CD4-positive, alpha-beta memory T cell (primary cell): ENCODE measurements at regions not wholly inside any gene's neighbourhood (a gene's known extent, or its start where the extent isn't known, plus 50 kb on each side); places are given as distances from the start of the nearest gene placed in this dataset.

Experiments used
- CTCF ChIA-PET: fragments of 350-600 bp; sonication (Branson Sonifier 250); formaldehyde crosslinking; loops from one replicate; lab custom pipeline; 2021; ENCODE audit warnings: inconsistent platforms; ENCODE audit not compliant: partially characterized antibody; lab: Charles Lee
- POLR2A ChIA-PET: fragments of 350-600 bp; sonication (Branson Sonifier 250); formaldehyde crosslinking; loops from one replicate; lab custom pipeline; 2021; ENCODE audit not compliant: partially characterized antibody; lab: Charles Lee
- DNase-seq, 5 donors: peaks; one replicate each; pipeline versions ENCODE4 v3.0.0 to v3.0.0-alpha.2; 2020 to 2022; ENCODE audit warnings: mixed read lengths in 1 of 5
- H3K27ac ChIP-seq: one replicate; pipeline ENCODE4 v1.7.0; 2013; ENCODE audit warnings: low read depth, low read length
- H3K27me3 ChIP-seq: 2 replicates; pipeline ENCODE4 v1.7.0; 2013; ENCODE audit warnings: mild to moderate bottlenecking, low read length, moderate library complexity; ENCODE audit not compliant: insufficient read depth
- H3K36me3 ChIP-seq: 2 replicates; pipeline ENCODE4 v1.7.0; 2013; ENCODE audit warnings: mild to moderate bottlenecking, low read length, moderate library complexity; ENCODE audit not compliant: insufficient read depth
- H3K4me1 ChIP-seq: 2 replicates; pipeline ENCODE4 v1.7.0; 2013; ENCODE audit warnings: mild to moderate bottlenecking, low read length, moderate library complexity; ENCODE audit not compliant: insufficient read depth
- H3K4me3 ChIP-seq, 2 donors: one replicate each; pipeline ENCODE4 v1.7.0; 2013; ENCODE audit warnings: low read length in 2 of 2, mild to moderate bottlenecking in 1 of 2
- H3K9me3 ChIP-seq, 2 donors: one replicate each; pipeline ENCODE4 v1.7.0; 2013; ENCODE audit warnings: low read length in 2 of 2, control low read depth in 1 of 2; ENCODE audit not compliant: control insufficient read depth in 1 of 2
- H3K27ac Mint-ChIP-seq, 7 donors: one replicate each; pipeline ENCODE4 v1.8.0; 2020 to 2021; ENCODE audit warnings: mixed read lengths in 7 of 7, mild to moderate bottlenecking in 6 of 7, inconsistent platforms in 3 of 7, moderate library complexity in 3 of 7
- H3K27me3 Mint-ChIP-seq, 2 donors: one replicate each; pipeline ENCODE4 v1.8.0; 2020 to 2021; ENCODE audit warnings: mixed read lengths in 2 of 2
- H3K36me3 Mint-ChIP-seq, 2 donors: one replicate each; pipeline ENCODE4 v1.8.0; 2020 to 2021; ENCODE audit warnings: mixed read lengths in 2 of 2, inconsistent platforms in 1 of 2, mild to moderate bottlenecking in 1 of 2
- H3K4me1 Mint-ChIP-seq, 4 donors: one replicate each; pipeline ENCODE4 v1.8.0; 2020 to 2021; ENCODE audit warnings: mixed read lengths in 4 of 4, mild to moderate bottlenecking in 1 of 4
- H3K4me3 Mint-ChIP-seq, 8 donors: one replicate each; pipeline ENCODE4 v1.8.0; 2020 to 2021; ENCODE audit warnings: mixed read lengths in 8 of 8, mild to moderate bottlenecking in 7 of 8, moderate library complexity in 6 of 8, inconsistent platforms in 3 of 8
- H3K9me3 Mint-ChIP-seq, 8 donors: one replicate each; pipeline ENCODE4 v1.8.0; 2020 to 2021; ENCODE audit warnings: mixed read lengths in 8 of 8, mild to moderate bottlenecking in 5 of 8, inconsistent platforms in 3 of 8, moderate library complexity in 1 of 8
- intact Hi-C: fragments of 100-400 bp; cut with micrococcal nuclease; formaldehyde crosslinking; loops from one replicate; pipeline ENCODE4 v1.15.1; 2023

DNA sequence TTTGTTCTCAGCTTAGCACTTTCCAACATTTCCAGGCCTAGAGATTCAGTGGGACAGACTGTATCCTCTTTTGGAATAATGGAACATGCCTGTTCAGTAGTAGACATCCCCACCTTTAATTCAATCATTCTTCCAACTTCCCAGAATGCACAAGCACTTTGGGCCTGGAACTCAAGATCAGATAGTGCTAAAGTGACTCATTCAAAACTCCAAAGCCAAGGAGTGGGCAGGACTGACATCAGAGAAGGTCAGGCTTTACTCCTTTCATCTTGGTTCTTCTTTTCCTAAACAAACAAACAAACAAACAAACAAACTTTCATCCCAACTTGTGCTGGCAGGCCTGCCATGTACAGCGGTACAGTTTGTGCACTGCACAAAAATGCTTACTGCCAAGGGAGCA lies 172.0 kb downstream of the AXIN2 start:
- Mint-ChIP-seq H3K4me1 (peaks cover 8 to 13% (median 10%) of the 10 kb centered on the region in 4 donors), H3K36me3 (no peaks in the 10 kb centered on the region), H3K27me3 (peaks cover 0 to 2% of the 10 kb centered on the region in 2 donors), H3K27ac (no peak overlapping the region), H3K4me3 (no peak overlapping the region), H3K9me3 (peaks cover 0 to 2% (median 0%) of the 10 kb centered on the region in 8 donors)
- CTCF ChIA-PET = no interaction called here
- no peaks in the 10 kb centered on the region for H3K9me3 ChIP-seq
- intact Hi-C loops = no loop called here
- H3K36me3 ChIP-seq = no peaks in the 10 kb centered on the region
- POLR2A ChIA-PET = no interaction called here
- H3K27ac ChIP-seq = no peak overlapping the region
- H3K27me3 ChIP-seq = no peaks in the 10 kb centered on the region
- H3K4me3 ChIP-seq = no peak overlapping the region
- DNase-seq = no peak
- H3K4me1 ChIP-seq = peaks cover 7% of the 10 kb centered on the region

DNA sequence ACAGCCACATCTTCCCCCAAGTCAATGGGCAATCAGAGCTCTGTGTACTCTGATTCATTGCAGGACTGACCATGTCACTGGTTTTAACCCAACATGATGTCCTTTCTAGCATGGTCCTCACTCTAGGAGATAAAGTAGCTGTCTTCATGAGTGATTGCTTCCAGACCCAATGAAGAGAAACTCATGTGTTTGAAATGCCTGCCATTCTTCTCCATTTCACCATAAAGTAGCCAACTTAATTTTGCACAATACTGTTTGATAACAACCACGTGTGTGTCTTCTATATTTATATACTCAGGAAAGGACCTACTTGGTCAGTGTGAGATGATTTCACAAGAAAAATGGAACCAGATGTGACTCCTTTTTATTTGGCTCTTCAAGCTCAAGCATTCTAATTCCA lies 172.5 kb downstream of the AXIN2 start:
- no peak for DNase-seq
- H3K27me3 ChIP-seq = no peaks in the 10 kb centered on the region
- no peak overlapping the region for H3K27ac ChIP-seq
- H3K4me3 Mint-ChIP-seq = no peak overlapping the region
- ChIA-PET CTCF (no interaction called here), POLR2A (no interaction called here)
- no peaks in the 10 kb centered on the region for H3K36me3 ChIP-seq
- no peaks in the 10 kb centered on the region for H3K9me3 ChIP-seq
- peaks cover 0 to 2% (median 0%) of the 10 kb centered on the region in 8 donors for H3K9me3 Mint-ChIP-seq
- H3K27me3 Mint-ChIP-seq = peaks cover 0 to 2% of the 10 kb centered on the region in 2 donors
- no peaks in the 10 kb centered on the region for H3K36me3 Mint-ChIP-seq
- H3K4me3 ChIP-seq = no peak overlapping the region
- intact Hi-C loops = no loop called here
- H3K4me1 Mint-ChIP-seq = peaks cover 7 to 10% (median 8%) of the 10 kb centered on the region in 4 donors
- H3K4me1 ChIP-seq = peaks cover 6% of the 10 kb centered on the region
- no peak overlapping the region for H3K27ac Mint-ChIP-seq

DNA sequence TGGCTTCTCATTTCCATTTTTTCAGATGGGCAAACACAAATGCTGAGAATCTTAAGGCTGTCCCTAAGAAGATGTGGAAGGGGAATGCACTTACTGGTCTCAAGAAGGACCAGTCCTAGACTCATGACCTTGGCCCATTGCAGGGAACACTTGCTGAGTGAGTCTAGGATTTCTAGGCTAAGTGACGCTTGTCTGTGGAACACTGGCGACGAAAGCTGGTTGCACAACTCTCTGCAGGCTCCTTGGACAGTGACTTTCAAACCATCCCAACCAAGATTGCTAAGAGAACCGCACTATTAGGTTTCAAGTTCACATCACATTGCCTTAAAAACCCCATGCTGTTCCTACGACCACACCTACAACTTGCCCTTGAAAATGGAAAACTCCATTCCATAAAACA lies 174.1 kb downstream of the AXIN2 start:
- Histone ChIP-seq H3K9me3 (no peaks in the 10 kb centered on the region), H3K27ac (no peak overlapping the region), H3K4me1 (no peaks in the 10 kb centered on the region), H3K4me3 (no peak overlapping the region), H3K27me3 (no peaks in the 10 kb centered on the region), H3K36me3 (no peaks in the 10 kb centered on the region)
- ChIA-PET CTCF (no interaction called here), POLR2A (no interaction called here)
- H3K4me3 Mint-ChIP-seq = no peak overlapping the region
- DNase-seq = no peak
- no peak overlapping the region for H3K27ac Mint-ChIP-seq
- intact Hi-C loops = no loop called here
- H3K4me1 Mint-ChIP-seq = no peaks in the 10 kb centered on the region
- H3K36me3 Mint-ChIP-seq = no peaks in the 10 kb centered on the region
- H3K27me3 Mint-ChIP-seq = peaks cover 0 to 2% of the 10 kb centered on the region in 2 donors
- peaks cover 0 to 2% (median 0%) of the 10 kb centered on the region in 8 donors for H3K9me3 Mint-ChIP-seq

DNA sequence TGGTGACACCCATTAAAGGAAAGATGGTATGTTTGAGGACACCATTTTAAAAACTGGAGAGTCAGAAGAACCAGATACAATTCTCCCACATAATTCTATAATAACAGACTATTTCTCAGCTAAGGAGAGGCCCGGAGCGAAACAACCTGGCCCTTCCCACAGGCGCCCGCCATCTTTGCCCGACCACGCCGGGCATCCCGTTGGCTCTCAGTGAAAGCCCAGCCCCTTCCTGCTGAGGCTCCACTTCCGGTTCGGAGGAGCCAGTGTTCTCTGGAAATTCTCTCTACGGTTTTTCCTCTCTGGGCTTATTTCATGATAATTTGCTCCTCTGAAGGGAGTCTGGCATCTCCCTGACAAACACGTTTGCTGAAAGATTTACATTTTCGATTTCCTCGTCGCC lies 175.7 kb downstream of the AXIN2 start:
- Mint-ChIP-seq H3K4me1 (no peaks in the 10 kb centered on the region), H3K36me3 (no peaks in the 10 kb centered on the region), H3K27me3 (peaks cover 0 to 2% of the 10 kb centered on the region in 2 donors), H3K4me3 (no peak overlapping the region), H3K9me3 (peaks cover 0 to 4% (median 0%) of the 10 kb centered on the region in 8 donors), H3K27ac (no peak overlapping the region)
- ChIA-PET POLR2A (no interaction called here), CTCF (no interaction called here)
- H3K36me3 ChIP-seq = no peaks in the 10 kb centered on the region
- no peak for DNase-seq
- H3K9me3 ChIP-seq = no peaks in the 10 kb centered on the region
- H3K4me1 ChIP-seq = no peaks in the 10 kb centered on the region
- H3K4me3 ChIP-seq = no peak overlapping the region
- intact Hi-C loops = no loop called here
- no peak overlapping the region for H3K27ac ChIP-seq
- no peaks in the 10 kb centered on the region for H3K27me3 ChIP-seq

DNA sequence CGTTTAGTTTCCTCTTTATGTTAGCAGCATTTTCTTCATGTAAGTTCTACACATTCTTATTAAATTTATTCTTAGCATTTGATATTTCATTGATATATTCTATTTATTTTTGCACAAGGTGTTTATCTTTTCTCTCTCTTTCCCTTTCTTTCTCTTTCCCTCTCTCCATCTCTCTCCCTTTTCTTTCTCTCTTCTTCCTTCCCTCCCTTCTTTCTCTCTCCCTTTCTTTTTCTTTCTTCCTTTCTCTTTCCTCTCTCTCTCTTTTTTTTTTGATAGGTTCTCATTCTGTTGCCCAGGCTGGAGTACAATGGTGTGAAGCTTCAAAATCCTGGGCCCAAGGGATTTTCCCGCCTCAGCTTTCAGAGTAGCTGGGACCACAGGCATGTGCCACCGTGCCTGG lies 176.4 kb downstream of the AXIN2 start:
- H3K9me3 ChIP-seq = no peaks in the 10 kb centered on the region
- Mint-ChIP-seq H3K4me1 (no peaks in the 10 kb centered on the region), H3K27me3 (peaks cover 0 to 2% of the 10 kb centered on the region in 2 donors), H3K9me3 (peaks cover 0 to 9% (median 3%) of the 10 kb centered on the region in 8 donors), H3K27ac (no peak overlapping the region), H3K36me3 (no peaks in the 10 kb centered on the region), H3K4me3 (no peak overlapping the region)
- no peak overlapping the region for H3K4me3 ChIP-seq
- no peaks in the 10 kb centered on the region for H3K36me3 ChIP-seq
- no peak for DNase-seq
- intact Hi-C loops = no loop called here
- ChIA-PET CTCF (no interaction called here), POLR2A (no interaction called here)
- no peaks in the 10 kb centered on the region for H3K27me3 ChIP-seq
- H3K27ac ChIP-seq = no peak overlapping the region
- no peaks in the 10 kb centered on the region for H3K4me1 ChIP-seq

DNA sequence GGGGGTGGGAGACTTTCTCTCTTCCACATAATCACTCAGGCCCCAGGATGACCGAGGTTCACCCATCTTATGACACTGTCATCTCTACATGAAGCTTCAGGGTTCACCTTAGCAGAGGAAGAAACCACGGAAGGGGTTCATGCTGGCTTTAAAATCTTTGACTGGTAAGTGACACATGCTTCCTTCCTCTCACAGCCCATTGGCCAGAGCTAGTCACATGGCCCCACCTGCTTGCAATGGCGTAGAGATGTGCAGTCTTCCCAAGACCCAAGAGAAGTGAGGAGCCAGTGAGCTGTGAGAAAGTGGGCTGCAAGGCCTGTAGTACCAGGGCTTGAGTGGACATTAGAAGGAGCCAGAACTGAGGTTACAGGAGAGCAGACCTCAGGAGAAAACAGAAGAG lies 180.3 kb downstream of the AXIN2 start:
- POLR2A ChIA-PET = no interaction called here
- no peak overlapping the region for H3K4me3 ChIP-seq
- CTCF ChIA-PET = interaction anchor here (1.2 kb wide), 1 partner anchor 10 kb away, joined by 3 read pairs; no protein-coding TSS in a partner anchor
- no peaks in the 10 kb centered on the region for H3K27me3 ChIP-seq
- no peak for DNase-seq
- H3K27me3 Mint-ChIP-seq = peaks cover 2% of the 10 kb centered on the region in 2 donors
- peaks cover 0 to 12% (median 3%) of the 10 kb centered on the region in 8 donors for H3K9me3 Mint-ChIP-seq
- no peaks in the 10 kb centered on the region for H3K36me3 ChIP-seq
- no peaks in the 10 kb centered on the region for H3K36me3 Mint-ChIP-seq
- no peaks in the 10 kb centered on the region for H3K9me3 ChIP-seq
- H3K4me1 Mint-ChIP-seq = no peaks in the 10 kb centered on the region
- intact Hi-C loops = no loop called here
- H3K4me1 ChIP-seq = no peaks in the 10 kb centered on the region
- no peak overlapping the region for H3K27ac Mint-ChIP-seq
- no peak overlapping the region for H3K27ac ChIP-seq
- no peak overlapping the region for H3K4me3 Mint-ChIP-seq

DNA sequence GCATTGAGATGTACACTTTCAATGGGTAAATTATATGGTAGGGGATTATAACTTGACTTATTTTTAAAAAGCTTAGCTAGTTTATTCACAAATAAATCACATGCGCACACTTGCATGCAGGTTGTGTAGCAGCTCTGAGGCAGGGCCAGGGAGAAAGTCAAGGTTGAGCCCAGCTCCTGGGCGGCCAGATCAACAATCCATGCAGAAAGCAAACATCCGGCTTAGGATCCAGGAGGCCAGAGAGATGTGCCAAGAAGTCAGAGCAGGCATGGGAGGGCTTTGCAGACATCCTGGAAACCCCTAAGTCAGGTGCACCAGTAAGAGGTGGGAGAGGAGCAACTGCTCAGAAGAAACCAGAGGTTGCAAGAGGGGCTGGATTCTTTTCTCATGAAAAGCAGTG lies 186.5 kb downstream of the AXIN2 start:
- H3K9me3 ChIP-seq = no peaks in the 10 kb centered on the region
- Mint-ChIP-seq H3K9me3 (peaks cover 0 to 4% (median 0%) of the 10 kb centered on the region in 8 donors), H3K4me1 (peaks cover 0 to 8% (median 1%) of the 10 kb centered on the region in 4 donors), H3K36me3 (no peaks in the 10 kb centered on the region), H3K27ac (no peak overlapping the region), H3K4me3 (no peak overlapping the region), H3K27me3 (peaks cover 13 to 19% of the 10 kb centered on the region in 2 donors)
- no peaks in the 10 kb centered on the region for H3K36me3 ChIP-seq
- ChIA-PET POLR2A (no interaction called here), CTCF (no interaction called here)
- H3K4me1 ChIP-seq = no peaks in the 10 kb centered on the region
- no peak for DNase-seq
- no peak overlapping the region for H3K27ac ChIP-seq
- H3K27me3 ChIP-seq = no peaks in the 10 kb centered on the region
- H3K4me3 ChIP-seq = no peak overlapping the region
- intact Hi-C loops = no loop called here

DNA sequence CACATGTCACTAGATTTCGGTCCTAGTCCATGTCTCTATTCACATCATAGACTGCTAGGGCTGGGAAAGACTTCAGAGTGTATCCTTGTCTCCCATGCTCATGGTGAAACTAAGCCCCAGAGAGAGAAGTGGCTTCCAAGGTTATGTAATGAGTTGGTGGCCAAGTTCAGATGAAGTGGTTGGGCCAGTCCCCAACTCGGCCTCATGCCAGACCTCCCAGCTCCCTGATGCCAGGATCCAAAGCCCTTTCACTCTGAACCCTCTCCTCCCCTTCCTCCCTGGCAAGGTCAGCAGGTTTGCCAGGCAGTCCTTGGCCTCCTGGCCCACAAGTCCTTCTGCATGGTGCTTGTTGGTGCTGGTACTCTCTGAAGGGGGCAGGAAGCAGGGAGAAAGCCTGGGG lies 189.7 kb downstream of the AXIN2 start:
- H3K36me3 ChIP-seq = no peaks in the 10 kb centered on the region
- H3K9me3 ChIP-seq = no peaks in the 10 kb centered on the region
- Mint-ChIP-seq H3K27me3 (peaks cover 14 to 18% of the 10 kb centered on the region in 2 donors), H3K9me3 (peaks cover 0 to 3% (median 0%) of the 10 kb centered on the region in 8 donors), H3K27ac (peak overlapping the region in 1 of 7 donors; percentile 58), H3K4me3 (no peak overlapping the region), H3K36me3 (no peaks in the 10 kb centered on the region), H3K4me1 (peaks cover under 1 to 8% (median 2%) of the 10 kb centered on the region in 4 donors)
- no peaks in the 10 kb centered on the region for H3K4me1 ChIP-seq
- H3K27ac ChIP-seq = no peak overlapping the region
- intact Hi-C loops = no loop called here
- no peaks in the 10 kb centered on the region for H3K27me3 ChIP-seq
- ChIA-PET POLR2A (no interaction called here), CTCF (no interaction called here)
- no peak for DNase-seq
- H3K4me3 ChIP-seq = no peak overlapping the region
